ENCODE measurements at regions not wholly inside any gene's neighbourhood (a gene's known extent, or its start where the extent isn't known, plus 50 kb on each side); places are given as distances from the start of the nearest gene placed in this dataset.

DNA sequence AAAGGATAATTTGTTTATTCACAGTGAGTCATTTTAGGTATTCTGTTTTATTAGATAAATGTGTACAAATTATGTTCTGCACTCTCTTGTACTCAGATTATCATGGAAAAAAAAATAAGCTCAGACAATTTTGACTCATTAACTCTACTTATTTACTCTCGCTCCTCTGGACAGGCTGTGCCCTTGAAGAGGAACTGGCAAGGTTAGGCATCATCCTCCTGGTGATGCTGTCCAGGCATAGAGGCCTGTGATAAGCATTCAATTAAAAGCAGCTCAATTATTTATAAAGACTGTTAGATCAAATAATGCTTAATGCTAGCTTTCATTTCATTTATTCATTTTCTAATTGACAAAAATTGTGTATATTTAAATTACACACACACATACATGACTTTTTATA lies 518.5 kb downstream of the TENT5A start:
- peaks cover 7 to 8% of the 10 kb centered on the region in 2 experiments; a peak in 3 of 4 replicates for H3K4me1 ChIP-seq (ENCODE audit: control insufficient read depth in 1 of 2, insufficient read depth in 2 of 2, low read depth in 1 of 2, low read length in 1 of 2)
- no peak overlapping the region for H3K9ac ChIP-seq
- no peak overlapping the region for H2AFZ ChIP-seq (ENCODE audit: low read depth)
- WGBS (ENCODE audit: low lambda C conversion rate): 57% methylated on average over 1 of the region's 1 CpG
- no peaks in the 10 kb centered on the region for H3K9me2 ChIP-seq
- ChIA-PET CTCF (interaction anchor here (1.3 to 1.7 kb wide), 2 partner anchors 9 to 519 kb away, joined by 3 to 6 read pairs; partner anchors contain the start of gene TENT5A), POLR2A (no interaction called here)
- no peaks in the 10 kb centered on the region for H3K27me3 ChIP-seq (ENCODE audit: insufficient read depth)
- no peaks in the 10 kb centered on the region for H3K36me3 ChIP-seq (replicated peaks in 1 of 2; ENCODE audit: control insufficient read depth in 1 of 2, insufficient read depth in 2 of 2, low read length in 1 of 2)
- no peaks in the 10 kb centered on the region for H3K79me2 ChIP-seq (ENCODE audit: insufficient read depth)
- H3K9me3 ChIP-seq: no peaks in the 10 kb centered on the region
- no peak overlapping the region for H3K27ac ChIP-seq (ENCODE audit: low read depth in 2 of 2, low read length in 1 of 2)
- peak; percentile 16 for DNase-seq
- H4K20me1 ChIP-seq (ENCODE audit: insufficient read depth): no peaks in the 10 kb centered on the region
- H3K4me2 ChIP-seq: no peak overlapping the region
- TF ChIP-seq YY1 (IDR thresholded peaks at IDR 0.05; ENCODE audit: low read depth): no peak
- peak in 1 of 2 experiments; percentile 50; a peak in 1 of 4 replicates for TF ChIP-seq EP300 (IDR thresholded peaks at IDR 0.05; ENCODE audit: borderline replicate concordance in 1 of 2, low read depth in 1 of 2, low read length in 1 of 2)
- no peak overlapping the region for H3K4me3 ChIP-seq (ENCODE audit: low read depth in 2 of 2, low read length in 1 of 2)
- no peaks in the 10 kb centered on the region for H3F3A ChIP-seq (replicated peaks; ENCODE audit: insufficient read depth)

DNA sequence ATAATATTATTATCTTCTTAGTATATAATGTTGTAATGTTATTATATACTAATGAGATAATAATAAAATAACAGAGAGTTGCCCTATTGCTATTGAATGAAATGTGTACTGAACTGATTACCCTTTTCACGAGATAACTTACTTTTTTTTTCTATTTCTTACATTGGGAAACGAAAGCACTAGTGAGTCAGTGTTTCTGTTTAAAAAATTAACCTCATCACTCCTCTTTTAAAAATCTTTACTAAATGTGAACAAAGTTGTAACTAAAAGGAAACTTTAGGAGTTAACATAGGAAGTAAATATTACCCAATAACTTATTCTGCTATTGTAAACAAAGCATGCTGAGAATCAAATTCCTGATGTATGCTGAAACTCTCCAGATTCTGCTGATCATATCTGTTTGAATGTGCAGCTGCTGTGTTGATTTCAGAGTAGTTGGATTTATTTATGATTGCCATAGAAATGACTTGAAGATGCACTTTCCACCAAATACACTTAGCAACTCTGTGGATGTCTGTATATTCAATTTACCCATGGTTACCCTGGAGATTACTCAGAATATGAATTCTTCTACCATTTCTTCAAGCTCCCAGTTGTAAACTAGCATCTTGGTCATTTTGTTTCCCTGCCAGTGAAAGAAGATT lies 523.4 kb downstream of the TENT5A start:
- POLR2A ChIA-PET: no interaction called here

DNA sequence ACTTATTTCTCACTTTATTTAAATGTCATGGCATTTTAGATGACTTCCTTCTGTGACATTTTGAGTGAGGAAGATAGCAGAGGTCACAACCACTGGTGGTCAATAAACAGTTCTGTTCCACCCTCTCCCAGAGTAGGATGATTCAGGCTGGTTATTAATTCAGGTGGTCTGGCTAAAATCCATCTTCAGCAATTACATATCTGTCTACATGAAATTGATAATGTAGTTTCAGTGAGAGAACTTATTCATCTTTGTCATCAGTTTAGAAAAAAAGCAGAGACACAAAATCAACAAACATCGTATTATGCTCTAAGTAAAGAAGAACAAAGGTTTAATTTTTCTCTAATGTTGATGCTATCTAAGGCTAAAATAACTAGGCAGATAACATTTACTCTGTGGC lies 525.5 kb downstream of the TENT5A start:
- Histone ChIP-seq H3K27me3 (ENCODE audit: insufficient read depth) (no peaks in the 10 kb centered on the region), H3K4me3 (ENCODE audit: low read depth in 2 of 2, low read length in 1 of 2) (no peak overlapping the region), H2AFZ (ENCODE audit: low read depth) (no peak overlapping the region), H3F3A (replicated peaks; ENCODE audit: insufficient read depth) (no peaks in the 10 kb centered on the region), H3K9me2 (no peaks in the 10 kb centered on the region), H3K36me3 (replicated peaks in 1 of 2; ENCODE audit: control insufficient read depth in 1 of 2, insufficient read depth in 2 of 2, low read length in 1 of 2) (no peaks in the 10 kb centered on the region), H4K20me1 (ENCODE audit: insufficient read depth) (no peaks in the 10 kb centered on the region), H3K79me2 (ENCODE audit: insufficient read depth) (no peaks in the 10 kb centered on the region), H3K9ac (no peak overlapping the region), H3K4me1 (ENCODE audit: control insufficient read depth in 1 of 2, insufficient read depth in 2 of 2, low read depth in 1 of 2, low read length in 1 of 2) (peaks cover 3 to 8% of the 10 kb centered on the region in 2 experiments; a peak in 2 of 4 replicates), H3K9me3 (no peaks in the 10 kb centered on the region), H3K4me2 (no peak overlapping the region), H3K27ac (ENCODE audit: low read depth in 2 of 2, low read length in 1 of 2) (no peak overlapping the region)
- DNase-seq: peak; percentile 24
- POLR2A ChIA-PET: no interaction called here
- 44% methylated on average over 1 of the region's 1 CpG for WGBS (ENCODE audit: low lambda C conversion rate)
- CTCF ChIA-PET: no interaction called here
- TF ChIP-seq MXI1 (IDR thresholded peaks at IDR 0.05; ENCODE audit: low read depth, low read length) (no peak), GABPA (IDR thresholded peaks at IDR 0.05; ENCODE audit: low read depth) (no peak), TCF12 (IDR thresholded peaks at IDR 0.05) (peak; percentile 45; the same call in 1 of the 2 replicates), FOXJ3 (CRISPR knock-in tag; IDR thresholded peaks at IDR 0.05) (no peak), JUND (IDR thresholded peaks at IDR 0.05) (no peak), CHD2 (IDR thresholded peaks at IDR 0.05; ENCODE audit: low read length, partially characterized antibody) (no peak), ELF1 (IDR thresholded peaks at IDR 0.05) (no peak), NFIC (IDR thresholded peaks at IDR 0.05; ENCODE audit: borderline replicate concordance) (no peak), GATA2 (CRISPR knock-in tag; IDR thresholded peaks at IDR 0.05) (peak; percentile 32; the same call in 1 of the 2 replicates), TEAD4 (IDR thresholded peaks at IDR 0.05; ENCODE audit: borderline replicate concordance, insufficient read depth) (no peak)
- TF ChIP-seq, protein P1, sequence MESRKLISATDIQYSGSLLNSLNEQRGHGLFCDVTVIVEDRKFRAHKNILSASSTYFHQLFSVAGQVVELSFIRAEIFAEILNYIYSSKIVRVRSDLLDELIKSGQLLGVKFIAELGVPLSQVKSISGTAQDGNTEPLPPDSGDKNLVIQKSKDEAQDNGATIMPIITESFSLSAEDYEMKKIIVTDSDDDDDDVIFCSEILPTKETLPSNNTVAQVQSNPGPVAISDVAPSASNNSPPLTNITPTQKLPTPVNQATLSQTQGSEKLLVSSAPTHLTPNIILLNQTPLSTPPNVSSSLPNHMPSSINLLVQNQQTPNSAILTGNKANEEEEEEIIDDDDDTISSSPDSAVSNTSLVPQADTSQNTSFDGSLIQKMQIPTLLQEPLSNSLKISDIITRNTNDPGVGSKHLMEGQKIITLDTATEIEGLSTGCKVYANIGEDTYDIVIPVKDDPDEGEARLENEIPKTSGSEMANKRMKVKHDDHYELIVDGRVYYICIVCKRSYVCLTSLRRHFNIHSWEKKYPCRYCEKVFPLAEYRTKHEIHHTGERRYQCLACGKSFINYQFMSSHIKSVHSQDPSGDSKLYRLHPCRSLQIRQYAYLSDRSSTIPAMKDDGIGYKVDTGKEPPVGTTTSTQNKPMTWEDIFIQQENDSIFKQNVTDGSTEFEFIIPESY (IDR thresholded peaks at IDR 0.05; ENCODE audit: borderline replicate concordance, low read depth): no peak
- TF ChIP-seq, protein P2, sequence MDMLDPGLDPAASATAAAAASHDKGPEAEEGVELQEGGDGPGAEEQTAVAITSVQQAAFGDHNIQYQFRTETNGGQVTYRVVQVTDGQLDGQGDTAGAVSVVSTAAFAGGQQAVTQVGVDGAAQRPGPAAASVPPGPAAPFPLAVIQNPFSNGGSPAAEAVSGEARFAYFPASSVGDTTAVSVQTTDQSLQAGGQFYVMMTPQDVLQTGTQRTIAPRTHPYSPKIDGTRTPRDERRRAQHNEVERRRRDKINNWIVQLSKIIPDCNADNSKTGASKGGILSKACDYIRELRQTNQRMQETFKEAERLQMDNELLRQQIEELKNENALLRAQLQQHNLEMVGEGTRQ (IDR thresholded peaks at IDR 0.05; ENCODE audit: borderline replicate concordance, low read depth, low read length): no peak

More for the DNA sequence above, 523.4 kb downstream of the TENT5A start:
- no peaks in the 10 kb centered on the region for H3K36me3 ChIP-seq (replicated peaks in 1 of 2; ENCODE audit: control insufficient read depth in 1 of 2, insufficient read depth in 2 of 2, low read length in 1 of 2)
- no peak overlapping the region for H3K4me3 ChIP-seq (ENCODE audit: low read depth in 2 of 2, low read length in 1 of 2)
- TF ChIP-seq RCOR1 (IDR thresholded peaks at IDR 0.05; ENCODE audit: low read length) (0 out of 2 replicates have a peak, but pooled peaks have one; percentile 45), TAF1 (IDR thresholded peaks at IDR 0.05; ENCODE audit: borderline replicate concordance, low read depth, low read length) (no peak), EP300 (IDR thresholded peaks at IDR 0.05; ENCODE audit: borderline replicate concordance in 1 of 2, low read depth in 1 of 2, low read length in 1 of 2) (peak in 1 of 2 experiments; percentile 48; a peak in 2 of 4 replicates), GATA2 (CRISPR knock-in tag; IDR thresholded peaks at IDR 0.05) (peak; percentile 63), FOXJ3 (CRISPR knock-in tag; IDR thresholded peaks at IDR 0.05) (0 out of 2 replicates have a peak, but pooled peaks have one; percentile 30), JUND (IDR thresholded peaks at IDR 0.05) (no peak), TCF12 (IDR thresholded peaks at IDR 0.05) (peak; percentile 52)
- TF ChIP-seq, protein P3, sequence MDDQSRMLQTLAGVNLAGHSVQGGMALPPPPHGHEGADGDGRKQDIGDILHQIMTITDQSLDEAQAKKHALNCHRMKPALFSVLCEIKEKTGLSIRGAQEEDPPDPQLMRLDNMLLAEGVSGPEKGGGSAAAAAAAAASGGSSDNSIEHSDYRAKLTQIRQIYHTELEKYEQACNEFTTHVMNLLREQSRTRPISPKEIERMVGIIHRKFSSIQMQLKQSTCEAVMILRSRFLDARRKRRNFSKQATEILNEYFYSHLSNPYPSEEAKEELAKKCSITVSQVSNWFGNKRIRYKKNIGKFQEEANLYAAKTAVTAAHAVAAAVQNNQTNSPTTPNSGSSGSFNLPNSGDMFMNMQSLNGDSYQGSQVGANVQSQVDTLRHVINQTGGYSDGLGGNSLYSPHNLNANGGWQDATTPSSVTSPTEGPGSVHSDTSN (IDR thresholded peaks at IDR 0.05): peak; percentile 11; the same call in 1 of the 2 replicates
- no peaks in the 10 kb centered on the region for H4K20me1 ChIP-seq (ENCODE audit: insufficient read depth)
- no peaks in the 10 kb centered on the region for H3K27me3 ChIP-seq (ENCODE audit: insufficient read depth)
- no peaks in the 10 kb centered on the region for H3K79me2 ChIP-seq (ENCODE audit: insufficient read depth)
- H2AFZ ChIP-seq (ENCODE audit: low read depth): peak overlapping the region; percentile 60; the same call in 1 of the 2 replicates
- H3K9ac ChIP-seq: no peak overlapping the region
- no peaks in the 10 kb centered on the region for H3K9me2 ChIP-seq
- 31% methylated on average over 2 of the region's 2 CpGs for WGBS (ENCODE audit: low lambda C conversion rate)
- peak overlapping the region; percentile 37; the same call in 1 of the 2 replicates for H3K4me2 ChIP-seq
- peak; percentile 25 for DNase-seq
- H3K27ac ChIP-seq (ENCODE audit: low read depth in 2 of 2, low read length in 1 of 2): peak overlapping the region in 1 of 2 experiments; percentile 71; a peak in 3 of 4 replicates
- no peaks in the 10 kb centered on the region for H3F3A ChIP-seq (replicated peaks; ENCODE audit: insufficient read depth)
- H3K4me1 ChIP-seq (ENCODE audit: control insufficient read depth in 1 of 2, insufficient read depth in 2 of 2, low read depth in 1 of 2, low read length in 1 of 2): peaks cover 5 to 8% of the 10 kb centered on the region in 2 experiments; a peak in 3 of 4 replicates
- H3K9me3 ChIP-seq: no peaks in the 10 kb centered on the region
- CTCF ChIA-PET: interaction anchor here (1.2 kb wide), 1 partner anchor 525 kb away, joined by 3 read pairs; no protein-coding TSS in a partner anchor
